ENCODE measurements at regions not wholly inside any gene's neighbourhood (a gene's known extent, or its start where the extent isn't known, plus 50 kb on each side); places are given as distances from the start of the nearest gene placed in this dataset.

GRCh38 chrX:147119088-147119487 is 304.5 kb upstream of the CXorf51A start:
- no peak overlapping the region for H3K27ac ChIP-seq
- DNase-seq (ENCODE audit: low read depth, low spot score), result no peak

- H3K27ac ChIP-seq, result no peak overlapping the region
These were observed 265.4 kb upstream of the CXorf51A start for GRCh38 chrX:147079974-147080373.

GRCh38 chrX:147079457-147079856 is 264.9 kb upstream of the CXorf51A start:
- DNase-seq (ENCODE audit: low read depth, low spot score), result no peak
- no peak overlapping the region for H3K27ac ChIP-seq

More at GRCh38 chrX:147079974-147080373, 265.4 kb upstream of the CXorf51A start:
- DNase-seq (ENCODE audit: low read depth, low spot score), result no peak

GRCh38 chrX:147077472-147077871 is 262.9 kb upstream of the CXorf51A start:
- H3K27ac ChIP-seq, result no peak overlapping the region
- DNase-seq (ENCODE audit: low read depth, low spot score), result no peak

- H3K27ac ChIP-seq, result no peak overlapping the region
- DNase-seq (ENCODE audit: low read depth, low spot score), result no peak
These were observed 258.2 kb upstream of the CXorf51A start for GRCh38 chrX:147072747-147073146.

GRCh38 chrX:147069926-147070325 is 255.4 kb upstream of the CXorf51A start:
- H3K27ac ChIP-seq, result peak overlapping the region; percentile 71
- no peak for DNase-seq (ENCODE audit: low read depth, low spot score)
